ENCODE measurements at regions not wholly inside any gene's neighbourhood (a gene's known extent, or its start where the extent isn't known, plus 50 kb on each side); places are given as distances from the start of the nearest gene placed in this dataset.

DNA sequence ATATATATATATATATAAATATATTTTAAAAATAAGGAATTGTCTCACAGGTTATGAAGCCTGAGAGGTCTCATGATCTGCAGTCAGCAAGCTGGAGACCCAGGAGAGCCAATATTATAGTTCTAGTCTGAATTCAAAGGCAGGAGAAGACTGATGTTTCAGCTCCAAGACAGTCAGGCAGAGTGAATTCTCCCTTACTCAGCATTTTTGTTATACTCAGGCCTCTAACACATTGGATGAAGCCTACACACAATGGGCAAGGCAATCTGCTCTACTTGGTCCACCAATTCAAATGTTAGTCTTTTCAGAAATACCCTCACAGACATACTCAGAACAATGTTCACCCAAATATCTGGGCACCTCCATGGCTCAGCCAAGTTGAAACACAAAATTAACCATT lies 157.2 kb downstream of the GOLIM4 start:
- Histone ChIP-seq H3K36me3 (ENCODE audit: control insufficient read depth in 2 of 2, extremely low read depth in 1 of 2, insufficient read depth in 2 of 2, low read length in 2 of 2) (no peaks in the 10 kb centered on the region), H3K9me1 (replicated peaks; ENCODE audit: control insufficient read depth, extremely low read depth, insufficient read depth, low read length) (no peaks in the 10 kb centered on the region), H3K4me1 (ENCODE audit: control insufficient read depth, extremely low read depth, insufficient read depth, low read length) (no peaks in the 10 kb centered on the region), H3K9ac (replicated peaks; ENCODE audit: extremely low read depth, insufficient read depth, low read length) (no peak overlapping the region), H3K79me2 (ENCODE audit: control insufficient read depth, insufficient read depth, low read length) (no peaks in the 10 kb centered on the region), H4K20me1 (replicated peaks; ENCODE audit: control insufficient read depth, extremely low read depth, insufficient read depth, low read length) (no peaks in the 10 kb centered on the region), H2AFZ (ENCODE audit: low read depth, low read length) (no peak overlapping the region), H3K27me3 (ENCODE audit: control insufficient read depth in 2 of 2, insufficient read depth in 2 of 2, low read length in 2 of 2) (peaks cover 0 to 6% of the 10 kb centered on the region in 2 experiments), H3K4me3 (replicated peaks in 1 of 3; ENCODE audit: insufficient read depth in 1 of 3, low read depth in 1 of 3, low read length in 3 of 3) (no peak overlapping the region), H3K4me2 (ENCODE audit: insufficient read depth, low read length) (no peak overlapping the region), H3K27ac (ENCODE audit: insufficient read depth, low read depth, low read length) (no peak overlapping the region), H3K9me3 (replicated peaks; ENCODE audit: control insufficient read depth, insufficient read depth, low read length) (no peaks in the 10 kb centered on the region)
- no TSS peak for BruUV-seq (replicated peaks)
- POLR2A ChIA-PET = no interaction called here
- dilution Hi-C loops (cut with MboI; ENCODE audit: extremely low pct_ligation_motif_present, low sequenced_read_pairs) (no loop called here), intact Hi-C loops (cut with micrococcal nuclease) (no loop called here)
- no peak for TF ChIP-seq JUN (IDR thresholded peaks at IDR 0.05; ENCODE audit: borderline replicate concordance, insufficient read depth, insufficient read length, low read depth)
- no peak for TF ChIP-seq MYC (IDR thresholded peaks at IDR 0.05; ENCODE audit: low read depth, low read length)
- no peak for TF ChIP-seq POLR2AphosphoS5 (IDR thresholded peaks at IDR 0.05; ENCODE audit: insufficient read depth, low read depth, low read length)
- TF ChIP-seq GATA2 (IDR thresholded peaks at IDR 0.05; ENCODE audit: insufficient read depth, insufficient read length, low read depth, low read length) = no peak
- TF ChIP-seq, protein P1, sequence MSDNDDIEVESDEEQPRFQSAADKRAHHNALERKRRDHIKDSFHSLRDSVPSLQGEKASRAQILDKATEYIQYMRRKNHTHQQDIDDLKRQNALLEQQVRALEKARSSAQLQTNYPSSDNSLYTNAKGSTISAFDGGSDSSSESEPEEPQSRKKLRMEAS (IDR thresholded peaks at IDR 0.05; ENCODE audit: insufficient read depth, insufficient read length) = no peak
- no peak for TF ChIP-seq FOS (IDR thresholded peaks at IDR 0.05; ENCODE audit: borderline replicate concordance, insufficient read depth, low read length)
- TF ChIP-seq, protein P2, sequence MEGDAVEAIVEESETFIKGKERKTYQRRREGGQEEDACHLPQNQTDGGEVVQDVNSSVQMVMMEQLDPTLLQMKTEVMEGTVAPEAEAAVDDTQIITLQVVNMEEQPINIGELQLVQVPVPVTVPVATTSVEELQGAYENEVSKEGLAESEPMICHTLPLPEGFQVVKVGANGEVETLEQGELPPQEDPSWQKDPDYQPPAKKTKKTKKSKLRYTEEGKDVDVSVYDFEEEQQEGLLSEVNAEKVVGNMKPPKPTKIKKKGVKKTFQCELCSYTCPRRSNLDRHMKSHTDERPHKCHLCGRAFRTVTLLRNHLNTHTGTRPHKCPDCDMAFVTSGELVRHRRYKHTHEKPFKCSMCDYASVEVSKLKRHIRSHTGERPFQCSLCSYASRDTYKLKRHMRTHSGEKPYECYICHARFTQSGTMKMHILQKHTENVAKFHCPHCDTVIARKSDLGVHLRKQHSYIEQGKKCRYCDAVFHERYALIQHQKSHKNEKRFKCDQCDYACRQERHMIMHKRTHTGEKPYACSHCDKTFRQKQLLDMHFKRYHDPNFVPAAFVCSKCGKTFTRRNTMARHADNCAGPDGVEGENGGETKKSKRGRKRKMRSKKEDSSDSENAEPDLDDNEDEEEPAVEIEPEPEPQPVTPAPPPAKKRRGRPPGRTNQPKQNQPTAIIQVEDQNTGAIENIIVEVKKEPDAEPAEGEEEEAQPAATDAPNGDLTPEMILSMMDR (IDR thresholded peaks at IDR 0.05; ENCODE audit: extremely low read depth in 1 of 2, insufficient read depth in 1 of 2, low read depth in 1 of 2, low read length in 2 of 2) = no peak
- no peak for TF ChIP-seq POLR2A (IDR thresholded peaks at IDR 0.05; ENCODE audit: low read depth, low read length)
- no peak for TF ChIP-seq EZH2 (IDR thresholded peaks at IDR 0.05; ENCODE audit: borderline replicate concordance, low read depth, low read length, severe bottlenecking)
- FAIRE-seq (no peak), DNase-seq (ENCODE audit: low read depth, low spot score) (no peak)
- CTCF ChIA-PET = no interaction called here

Data from endothelial cell of umbilical vein (primary cell).